SK-N-SH treated with all-trans-retinoic acid at 6 μM for 48 hours (cell line): ENCODE measurements at regions not wholly inside any gene's neighbourhood (a gene's known extent, or its start where the extent isn't known, plus 50 kb on each side); places are given as distances from the start of the nearest gene placed in this dataset.

Experiments
- ARNTL ChIP-seq: fragments of 450-650 bp; formaldehyde crosslinking; IDR thresholded peaks from 2 replicates; pipeline ENCODE4 v1.5.0; 2020; ENCODE audit warnings: low read depth, mild to moderate bottlenecking, moderate library complexity, borderline replicate concordance
- BACH2 ChIP-seq: fragments of 250-450 bp; sonication (Bioruptor Pico); IDR thresholded peaks from 2 replicates; pipeline ENCODE4 v1.9.0; 2021; ENCODE audit warnings: mild to moderate bottlenecking, borderline replicate concordance
- CSDC2 ChIP-seq: fragments of 250-450 bp; sonication (Bioruptor Pico); IDR thresholded peaks from 2 replicates; pipeline ENCODE4 v1.5.0; 2020; ENCODE audit warnings: mild to moderate bottlenecking, moderate library complexity
- ISL1 ChIP-seq: fragments of 250-450 bp; sonication (Bioruptor Pico); IDR thresholded peaks from 2 replicates; pipeline ENCODE4 v2.1.2; 2022; ENCODE audit warnings: mild to moderate bottlenecking, moderate library complexity
- OSR1 ChIP-seq: fragments of 250-450 bp; sonication (Bioruptor Pico); IDR thresholded peaks from 2 replicates; pipeline ENCODE4 v1.8.0; 2022; ENCODE audit warnings: moderate library complexity, mild to moderate bottlenecking, inconsistent platforms
- SNAI2 ChIP-seq: fragments of 250-450 bp; sonication (Bioruptor Pico); IDR thresholded peaks from 2 replicates; pipeline ENCODE4 v1.5.0; 2020; ENCODE audit warnings: mild to moderate bottlenecking, moderate library complexity
- TCF4 ChIP-seq: fragments of 250-450 bp; sonication (Bioruptor Pico); IDR thresholded peaks from 2 replicates; pipeline ENCODE4 v1.8.0; 2021; ENCODE audit warnings: mild to moderate bottlenecking, moderate library complexity, borderline replicate concordance
- ZFP3 ChIP-seq: fragments of 250-450 bp; sonication (Bioruptor Pico); IDR thresholded peaks from 2 replicates; pipeline ENCODE4 v1.5.0; 2020; ENCODE audit warnings: mild to moderate bottlenecking, moderate library complexity
- ZFP30 ChIP-seq: fragments of 450-650 bp; formaldehyde crosslinking; IDR thresholded peaks from 2 replicates; pipeline ENCODE4 v1.5.0; 2022; ENCODE audit warnings: mild to moderate bottlenecking, moderate library complexity
- ZNF8 ChIP-seq: fragments of 450-650 bp; formaldehyde crosslinking; IDR thresholded peaks from 2 replicates; pipeline ENCODE4 v1.5.0; 2020; ENCODE audit warnings: mild to moderate bottlenecking, moderate library complexity
- TF ChIP-seq, protein P1 (sequence below): fragments of 250-450 bp; sonication (Bioruptor Pico); IDR thresholded peaks from 2 replicates; pipeline ENCODE4 v1.8.0; 2020; ENCODE audit warnings: mild to moderate bottlenecking, moderate library complexity, borderline replicate concordance
- TF ChIP-seq, protein P2 (sequence below): fragments of 250-450 bp; sonication (Bioruptor Pico); IDR thresholded peaks from 2 replicates; pipeline ENCODE4 v1.8.0; 2021; ENCODE audit warnings: low read depth, mild to moderate bottlenecking, moderate library complexity, borderline replicate concordance
- TF ChIP-seq, protein P3 (sequence below): fragments of 250-450 bp; sonication (Bioruptor Pico); IDR thresholded peaks from 2 replicates; pipeline ENCODE4 v1.5.1; 2020; ENCODE audit warnings: low read depth, mild to moderate bottlenecking, moderate library complexity

DNA sequence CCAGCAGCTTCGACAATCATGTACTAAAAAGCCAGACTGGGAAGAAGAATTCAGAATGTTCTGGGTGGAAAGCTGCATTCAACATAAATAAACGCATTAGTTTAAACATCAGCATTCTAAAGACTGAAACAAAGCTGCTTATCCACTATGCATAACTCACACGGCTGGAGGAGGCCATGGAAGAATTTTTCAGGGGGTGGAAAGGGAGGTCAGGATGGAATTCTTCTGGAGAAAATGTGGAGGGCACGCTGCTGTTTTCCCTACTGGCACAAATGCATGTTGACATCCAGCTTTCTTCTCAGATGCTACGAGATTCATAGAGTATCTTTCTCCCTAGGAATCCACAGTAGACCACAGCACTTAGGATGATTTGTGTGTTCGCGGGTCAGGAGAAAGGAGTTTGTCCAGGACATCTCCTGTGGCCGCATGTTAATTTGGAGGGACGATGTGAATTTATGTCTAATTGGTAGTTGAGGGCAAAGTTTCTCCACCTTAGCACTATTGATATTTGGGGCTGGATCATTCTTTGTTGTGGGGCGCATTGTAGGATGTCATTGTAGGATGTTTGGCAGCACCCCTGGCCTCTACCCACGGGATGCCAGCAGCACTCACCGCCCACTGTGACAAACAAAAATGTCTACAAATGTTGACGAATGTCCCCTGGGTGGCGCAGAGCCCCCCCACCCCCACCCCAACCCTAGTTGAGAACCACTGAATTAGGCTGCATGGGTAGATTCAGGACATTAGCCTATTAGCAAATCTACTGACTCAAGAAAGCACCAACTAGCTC is 86.5 kb upstream of the KAZN start:
- no peak for TF ChIP-seq SNAI2 (CRISPR knock-in tag)
- TF ChIP-seq ZFP30: no peak
- TF ChIP-seq ZNF8 (CRISPR knock-in tag): no peak
- TF ChIP-seq ISL1: no peak
- no peak for TF ChIP-seq CSDC2 (CRISPR knock-in tag)
- no peak for TF ChIP-seq OSR1 (CRISPR knock-in tag)
- no peak for TF ChIP-seq TCF4 (CRISPR knock-in tag)
- TF ChIP-seq, protein P1, sequence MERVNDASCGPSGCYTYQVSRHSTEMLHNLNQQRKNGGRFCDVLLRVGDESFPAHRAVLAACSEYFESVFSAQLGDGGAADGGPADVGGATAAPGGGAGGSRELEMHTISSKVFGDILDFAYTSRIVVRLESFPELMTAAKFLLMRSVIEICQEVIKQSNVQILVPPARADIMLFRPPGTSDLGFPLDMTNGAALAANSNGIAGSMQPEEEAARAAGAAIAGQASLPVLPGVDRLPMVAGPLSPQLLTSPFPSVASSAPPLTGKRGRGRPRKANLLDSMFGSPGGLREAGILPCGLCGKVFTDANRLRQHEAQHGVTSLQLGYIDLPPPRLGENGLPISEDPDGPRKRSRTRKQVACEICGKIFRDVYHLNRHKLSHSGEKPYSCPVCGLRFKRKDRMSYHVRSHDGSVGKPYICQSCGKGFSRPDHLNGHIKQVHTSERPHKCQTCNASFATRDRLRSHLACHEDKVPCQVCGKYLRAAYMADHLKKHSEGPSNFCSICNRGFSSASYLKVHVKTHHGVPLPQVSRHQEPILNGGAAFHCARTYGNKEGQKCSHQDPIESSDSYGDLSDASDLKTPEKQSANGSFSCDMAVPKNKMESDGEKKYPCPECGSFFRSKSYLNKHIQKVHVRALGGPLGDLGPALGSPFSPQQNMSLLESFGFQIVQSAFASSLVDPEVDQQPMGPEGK: no peak
- TF ChIP-seq, protein P2, sequence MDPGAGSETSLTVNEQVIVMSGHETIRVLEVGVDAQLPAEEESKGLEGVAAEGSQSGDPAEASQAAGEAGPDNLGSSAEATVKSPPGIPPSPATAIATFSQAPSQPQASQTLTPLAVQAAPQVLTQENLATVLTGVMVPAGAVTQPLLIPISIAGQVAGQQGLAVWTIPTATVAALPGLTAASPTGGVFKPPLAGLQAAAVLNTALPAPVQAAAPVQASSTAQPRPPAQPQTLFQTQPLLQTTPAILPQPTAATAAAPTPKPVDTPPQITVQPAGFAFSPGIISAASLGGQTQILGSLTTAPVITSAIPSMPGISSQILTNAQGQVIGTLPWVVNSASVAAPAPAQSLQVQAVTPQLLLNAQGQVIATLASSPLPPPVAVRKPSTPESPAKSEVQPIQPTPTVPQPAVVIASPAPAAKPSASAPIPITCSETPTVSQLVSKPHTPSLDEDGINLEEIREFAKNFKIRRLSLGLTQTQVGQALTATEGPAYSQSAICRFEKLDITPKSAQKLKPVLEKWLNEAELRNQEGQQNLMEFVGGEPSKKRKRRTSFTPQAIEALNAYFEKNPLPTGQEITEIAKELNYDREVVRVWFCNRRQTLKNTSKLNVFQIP: no peak
- TF ChIP-seq ZFP3 (CRISPR knock-in tag): no peak
- no peak for TF ChIP-seq ARNTL
- no peak for TF ChIP-seq BACH2 (CRISPR knock-in tag)
- TF ChIP-seq, protein P3, sequence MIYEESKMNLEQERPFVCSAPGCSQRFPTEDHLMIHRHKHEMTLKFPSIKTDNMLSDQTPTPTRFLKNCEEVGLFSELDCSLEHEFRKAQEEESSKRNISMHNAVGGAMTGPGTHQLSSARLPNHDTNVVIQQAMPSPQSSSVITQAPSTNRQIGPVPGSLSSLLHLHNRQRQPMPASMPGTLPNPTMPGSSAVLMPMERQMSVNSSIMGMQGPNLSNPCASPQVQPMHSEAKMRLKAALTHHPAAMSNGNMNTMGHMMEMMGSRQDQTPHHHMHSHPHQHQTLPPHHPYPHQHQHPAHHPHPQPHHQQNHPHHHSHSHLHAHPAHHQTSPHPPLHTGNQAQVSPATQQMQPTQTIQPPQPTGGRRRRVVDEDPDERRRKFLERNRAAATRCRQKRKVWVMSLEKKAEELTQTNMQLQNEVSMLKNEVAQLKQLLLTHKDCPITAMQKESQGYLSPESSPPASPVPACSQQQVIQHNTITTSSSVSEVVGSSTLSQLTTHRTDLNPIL (CRISPR knock-in tag): no peak
